ENCODE measurements at regions not wholly inside any gene's neighbourhood (a gene's known extent, or its start where the extent isn't known, plus 50 kb on each side); places are given as distances from the start of the nearest gene placed in this dataset.

DNA sequence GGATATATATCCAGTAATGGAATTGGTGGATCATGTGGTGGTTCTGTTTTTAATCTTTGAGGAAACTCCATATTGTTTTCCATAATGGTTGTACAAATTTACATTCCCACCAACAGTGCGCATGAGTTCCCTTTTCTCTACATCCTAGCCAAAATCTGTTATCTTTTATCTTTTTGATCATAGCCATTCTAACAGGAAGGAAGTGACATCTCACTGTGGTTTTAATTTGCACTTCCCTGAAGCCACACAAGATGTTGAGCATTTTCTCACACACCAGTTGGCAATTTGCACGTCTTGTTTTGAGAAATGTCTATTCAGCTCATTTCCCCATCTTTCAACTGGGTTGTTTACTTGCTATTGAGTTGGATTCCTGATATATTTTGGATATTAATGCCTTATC is 194.9 kb downstream of the CBLL2 start:
- TF ChIP-seq, protein P1, sequence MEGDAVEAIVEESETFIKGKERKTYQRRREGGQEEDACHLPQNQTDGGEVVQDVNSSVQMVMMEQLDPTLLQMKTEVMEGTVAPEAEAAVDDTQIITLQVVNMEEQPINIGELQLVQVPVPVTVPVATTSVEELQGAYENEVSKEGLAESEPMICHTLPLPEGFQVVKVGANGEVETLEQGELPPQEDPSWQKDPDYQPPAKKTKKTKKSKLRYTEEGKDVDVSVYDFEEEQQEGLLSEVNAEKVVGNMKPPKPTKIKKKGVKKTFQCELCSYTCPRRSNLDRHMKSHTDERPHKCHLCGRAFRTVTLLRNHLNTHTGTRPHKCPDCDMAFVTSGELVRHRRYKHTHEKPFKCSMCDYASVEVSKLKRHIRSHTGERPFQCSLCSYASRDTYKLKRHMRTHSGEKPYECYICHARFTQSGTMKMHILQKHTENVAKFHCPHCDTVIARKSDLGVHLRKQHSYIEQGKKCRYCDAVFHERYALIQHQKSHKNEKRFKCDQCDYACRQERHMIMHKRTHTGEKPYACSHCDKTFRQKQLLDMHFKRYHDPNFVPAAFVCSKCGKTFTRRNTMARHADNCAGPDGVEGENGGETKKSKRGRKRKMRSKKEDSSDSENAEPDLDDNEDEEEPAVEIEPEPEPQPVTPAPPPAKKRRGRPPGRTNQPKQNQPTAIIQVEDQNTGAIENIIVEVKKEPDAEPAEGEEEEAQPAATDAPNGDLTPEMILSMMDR (IDR thresholded peaks at IDR 0.05) = no peak
- no peak for TF ChIP-seq POLR2AphosphoS5 (IDR thresholded peaks at IDR 0.05)

All from transverse colon (tissue), 4 donors.